Panc1 (cell line): ENCODE measurements at regions not wholly inside any gene's neighbourhood (a gene's known extent, or its start where the extent isn't known, plus 50 kb on each side); places are given as distances from the start of the nearest gene placed in this dataset.

ENCODE experiments used
- ATAC-seq: fragments of 200-7000 bp; cut with Tn5 transposase; 2 replicates; pipeline ENCODE4 v1.9.1; 2020; ENCODE audit warnings: mild to moderate bottlenecking, moderate library complexity
- BruUV-seq: library from RNA; stranded (reverse); fragments of 400-500 nt; replicated peaks from 2 replicates; lab custom pipeline; 2021; lab: Mats Ljungman, UMichigan
- CTCF ChIA-PET: fragments of 300-600 bp; sonication (Branson Sonifier 250); formaldehyde crosslinking; loops from one replicate; lab custom pipeline; 2022; ENCODE audit warnings: antibody characterized with exemption; lab: Charles Lee
- POLR2A ChIA-PET: fragments of 300-600 bp; sonication (Branson Sonifier 250); formaldehyde crosslinking; loops from one replicate; lab custom pipeline; 2022; ENCODE audit warnings: antibody characterized with exemption; lab: Charles Lee
- DNase-seq: peaks from one replicate; pipeline ENCODE4 v3.0.0-alpha.2; 2010; ENCODE audit warnings: low read depth, low spot score
- H3K27ac ChIP-seq: 2 replicates; pipeline ENCODE4 v1.5.1; 2011; ENCODE audit warnings: mild to moderate bottlenecking, low read length, inconsistent platforms
- H3K27me3 ChIP-seq: fragments of 200-500 bp; sonication (Bioruptor generic); 2 replicates; pipeline ENCODE4 v1.6.0; 2014; ENCODE audit warnings: low read length, inconsistent platforms; ENCODE audit not compliant: control insufficient read depth, insufficient read depth
- H3K36me3 ChIP-seq: fragments of 200-500 bp; sonication (Bioruptor generic); 2 replicates; pipeline ENCODE4 v1.5.1; 2014; ENCODE audit warnings: inconsistent platforms, mild to moderate bottlenecking, low read length, moderate library complexity; ENCODE audit not compliant: control insufficient read depth, insufficient read depth
- H3K4me1 ChIP-seq: 2 replicates; pipeline ENCODE4 v1.5.1; 2011; ENCODE audit warnings: inconsistent platforms, mild to moderate bottlenecking, low read length, moderate library complexity; ENCODE audit not compliant: control insufficient read depth, insufficient read depth
- H3K4me3 ChIP-seq, 2 experiments: 2 replicates each; pipeline ENCODE4 v1.5.1; 2011 to 2012; ENCODE audit warnings: low read depth in 2 of 2, low read length in 2 of 2, mild to moderate bottlenecking in 2 of 2, inconsistent platforms in 1 of 2, moderate library complexity in 1 of 2
- H3K9me3 ChIP-seq: fragments of 200-500 bp; sonication (Bioruptor generic); 2 replicates; pipeline ENCODE4 v1.5.1; 2014; ENCODE audit warnings: low read depth, mild to moderate bottlenecking, inconsistent platforms, low read length, moderate library complexity; ENCODE audit not compliant: control insufficient read depth, insufficient read depth
- POLR2AphosphoS5 ChIP-seq: IDR thresholded peaks from 2 replicates; pipeline ENCODE4 v1.6.1; 2012; ENCODE audit warnings: mild to moderate bottlenecking, low read depth, low read length, moderate library complexity
- REST ChIP-seq, 2 experiments: IDR thresholded peaks; 2 replicates each; pipeline ENCODE4 v1.6.1; 2011 to 2012; ENCODE audit warnings: low read depth in 2 of 2, control low read depth in 1 of 2, low read length in 1 of 2, mild to moderate bottlenecking in 1 of 2, moderate library complexity in 1 of 2; ENCODE audit not compliant: insufficient read depth in 1 of 2
- SIN3A ChIP-seq: IDR thresholded peaks from 2 replicates; pipeline ENCODE4 v1.6.1; 2012; ENCODE audit warnings: low read depth, mild to moderate bottlenecking, low read length, moderate library complexity, borderline replicate concordance; ENCODE audit not compliant: insufficient read depth
- TCF7L2 ChIP-seq: IDR thresholded peaks from 2 replicates; pipeline ENCODE4 v1.6.1; 2011; ENCODE audit warnings: mild to moderate bottlenecking, low read depth, low read length, inconsistent platforms
- in situ Hi-C: cut with HindIII; loops from 2 replicates; pipeline ENCODE4 v1.10.0; 2016; ENCODE audit warnings: low sequenced_read_pairs, low pct_unique_long_range_greater_than_20kb
- intact Hi-C: fragments of 100-400 bp; cut with micrococcal nuclease; formaldehyde crosslinking; loops from one replicate; pipeline ENCODE4 v1.10.0; 2022; ENCODE audit not compliant: unreplicated experiment
- TF ChIP-seq, protein P1 (sequence below): fragments of 450-650 bp; IDR thresholded peaks from 2 replicates; pipeline ENCODE4 v1.5.1; 2017; ENCODE audit warnings: mild to moderate bottlenecking

DNA sequence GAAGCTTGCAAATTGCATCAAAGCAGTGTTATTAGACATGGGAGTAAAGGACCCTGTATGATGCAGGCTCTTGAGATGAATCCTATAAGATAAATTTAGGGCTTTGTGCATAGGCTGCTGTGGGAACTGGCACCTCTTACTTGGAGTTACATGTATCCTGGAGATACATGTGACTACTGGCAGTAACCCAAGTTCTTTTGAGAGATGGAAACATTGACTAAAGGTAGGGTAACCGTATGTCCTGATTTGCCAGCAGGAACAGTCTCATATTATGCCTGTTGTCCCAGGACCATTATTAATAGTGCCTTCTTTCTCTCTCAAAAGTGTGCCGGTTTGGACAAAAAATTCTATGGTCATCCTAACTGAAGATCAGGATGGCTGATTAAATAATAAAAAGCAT is 195.4 kb downstream of the LACC1 start:
- H3K36me3 ChIP-seq = no peaks in the 10 kb centered on the region
- BruUV-seq = no TSS peak
- CTCF ChIA-PET = no interaction called here
- no peaks in the 10 kb centered on the region for H3K9me3 ChIP-seq
- no peak overlapping the region for H3K4me3 ChIP-seq
- no peaks in the 10 kb centered on the region for H3K4me1 ChIP-seq
- no peak overlapping the region for H3K27ac ChIP-seq
- no peak for ATAC-seq
- intact Hi-C loops = no loop called here
- no peak for DNase-seq
- in situ Hi-C loops = no loop called here
- H3K27me3 ChIP-seq = no peaks in the 10 kb centered on the region
- TF ChIP-seq POLR2AphosphoS5 = no peak
- no peak for TF ChIP-seq SIN3A
- no peak for TF ChIP-seq REST (IDR thresholded peaks at IDR 0.05; ENCODE audit: insufficient read depth in 1 of 2, low read depth in 2 of 2, low read length in 1 of 2)
- TF ChIP-seq, protein P1, sequence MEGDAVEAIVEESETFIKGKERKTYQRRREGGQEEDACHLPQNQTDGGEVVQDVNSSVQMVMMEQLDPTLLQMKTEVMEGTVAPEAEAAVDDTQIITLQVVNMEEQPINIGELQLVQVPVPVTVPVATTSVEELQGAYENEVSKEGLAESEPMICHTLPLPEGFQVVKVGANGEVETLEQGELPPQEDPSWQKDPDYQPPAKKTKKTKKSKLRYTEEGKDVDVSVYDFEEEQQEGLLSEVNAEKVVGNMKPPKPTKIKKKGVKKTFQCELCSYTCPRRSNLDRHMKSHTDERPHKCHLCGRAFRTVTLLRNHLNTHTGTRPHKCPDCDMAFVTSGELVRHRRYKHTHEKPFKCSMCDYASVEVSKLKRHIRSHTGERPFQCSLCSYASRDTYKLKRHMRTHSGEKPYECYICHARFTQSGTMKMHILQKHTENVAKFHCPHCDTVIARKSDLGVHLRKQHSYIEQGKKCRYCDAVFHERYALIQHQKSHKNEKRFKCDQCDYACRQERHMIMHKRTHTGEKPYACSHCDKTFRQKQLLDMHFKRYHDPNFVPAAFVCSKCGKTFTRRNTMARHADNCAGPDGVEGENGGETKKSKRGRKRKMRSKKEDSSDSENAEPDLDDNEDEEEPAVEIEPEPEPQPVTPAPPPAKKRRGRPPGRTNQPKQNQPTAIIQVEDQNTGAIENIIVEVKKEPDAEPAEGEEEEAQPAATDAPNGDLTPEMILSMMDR = no peak
- no peak for TF ChIP-seq TCF7L2
- POLR2A ChIA-PET = no interaction called here

DNA sequence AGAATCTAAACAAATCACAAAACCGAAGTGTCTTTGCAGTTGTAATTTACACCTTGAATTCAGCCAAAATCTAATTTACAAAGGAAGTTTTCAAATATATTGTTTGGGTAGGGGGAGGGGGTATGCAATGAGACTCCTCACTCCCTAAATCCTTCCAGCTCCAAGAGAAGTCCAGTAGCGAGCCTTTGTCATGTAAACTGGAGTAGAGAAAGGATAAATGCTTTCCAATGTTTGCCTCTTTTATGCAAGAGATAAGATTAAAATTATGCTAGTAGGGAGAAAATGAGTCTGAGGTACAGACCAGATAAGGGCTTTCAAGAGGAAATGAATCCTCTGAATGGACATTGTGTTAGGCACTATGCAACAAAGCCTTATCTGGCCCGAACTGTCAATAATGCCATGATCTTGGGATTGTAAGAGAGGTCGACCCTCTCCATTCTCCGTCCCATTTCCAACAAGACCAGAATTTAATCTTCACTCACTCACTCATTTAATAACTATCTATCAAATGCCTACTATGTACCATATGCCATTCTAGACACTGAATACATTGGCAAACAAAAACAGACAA is 199.2 kb downstream of the LACC1 start:
- ChIA-PET CTCF (no interaction called here), POLR2A (no interaction called here)
- Histone ChIP-seq H3K36me3 (no peaks in the 10 kb centered on the region), H3K4me3 (no peak overlapping the region), H3K9me3 (no peaks in the 10 kb centered on the region), H3K27ac (no peak overlapping the region), H3K4me1 (no peaks in the 10 kb centered on the region), H3K27me3 (no peaks in the 10 kb centered on the region)
- DNase-seq (no peak), ATAC-seq (no peak)
- TF ChIP-seq, protein P1 = no peak
- TF ChIP-seq POLR2AphosphoS5 (no peak), TCF7L2 (no peak), SIN3A (no peak), REST (IDR thresholded peaks at IDR 0.05; ENCODE audit: insufficient read depth in 1 of 2, low read depth in 2 of 2, low read length in 1 of 2) (no peak)
- in situ Hi-C loops = no loop called here
- intact Hi-C loops = no loop called here
- no TSS peak for BruUV-seq
